NOMO-1 (cell line): ENCODE measurements at regions not wholly inside any gene's neighbourhood (a gene's known extent, or its start where the extent isn't known, plus 50 kb on each side); places are given as distances from the start of the nearest gene placed in this dataset.

Experiments
- DNase-seq, 2 experiments: peaks; one replicate each; lab custom pipeline; 2025; ENCODE audit not compliant: unreplicated experiment in 2 of 2; lab: John Stamatoyannopoulos, UW

DNA sequence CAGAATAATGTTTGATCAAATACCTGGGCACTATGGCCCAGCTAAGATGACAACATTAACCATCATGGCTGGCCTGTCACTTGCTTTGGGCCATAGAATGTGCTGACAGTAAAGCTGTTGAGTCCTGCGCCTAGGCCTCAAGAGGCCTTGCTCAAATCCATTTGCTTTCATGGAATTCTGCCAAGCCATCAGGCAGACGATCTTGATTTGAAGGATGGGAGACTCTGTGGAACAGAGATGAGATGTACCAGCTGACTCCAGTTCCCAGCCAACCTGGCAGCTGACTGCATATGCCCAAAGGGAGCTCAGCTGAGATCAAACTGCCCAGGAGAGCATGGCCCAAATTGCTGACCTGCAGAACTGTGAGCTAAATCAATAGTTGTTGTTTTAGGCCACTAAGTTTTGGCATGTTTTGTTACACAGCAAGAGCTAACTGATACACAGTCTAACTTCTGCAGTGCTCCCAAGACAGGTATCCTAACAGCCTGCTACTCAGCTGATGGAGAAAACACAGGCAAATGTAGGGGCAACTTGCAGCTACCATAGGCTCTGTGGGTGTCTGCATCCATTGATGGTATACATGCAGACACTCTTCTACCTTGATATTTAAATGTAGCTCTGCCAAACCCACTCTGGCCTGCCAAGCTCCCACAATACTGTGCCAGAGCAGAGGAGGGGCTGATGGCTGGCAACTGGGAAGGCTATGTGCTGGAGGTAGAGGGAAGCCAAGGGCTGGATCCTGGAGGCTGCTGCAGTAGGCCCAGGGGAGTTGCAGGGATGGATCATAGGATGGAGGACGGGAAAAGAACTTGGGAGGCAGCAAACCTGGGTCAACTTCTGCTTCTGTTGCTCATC is 55.2 kb upstream of the RNF24 start:
- no peak for DNase-seq

DNA sequence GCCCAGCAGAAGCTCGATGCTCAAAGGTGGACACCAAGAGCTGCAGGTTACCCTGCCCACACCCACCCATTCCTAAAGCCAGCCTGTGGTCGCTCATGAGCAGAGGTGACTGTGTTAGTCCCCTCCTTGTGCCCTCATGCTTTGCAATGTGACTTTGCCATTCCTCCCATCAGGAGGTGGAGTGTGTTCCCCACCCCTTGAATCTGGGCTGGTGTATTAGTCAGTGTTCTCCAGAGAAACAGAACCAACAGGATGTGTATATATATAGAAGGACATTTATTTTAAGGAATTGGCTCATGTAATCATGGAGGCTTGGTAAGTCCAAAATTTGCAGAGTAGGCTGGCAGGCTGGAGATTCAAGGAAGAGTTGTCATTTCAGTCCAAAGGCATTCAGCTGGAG is 54.4 kb upstream of the RNF24 start:
- DNase-seq: no peak

DNA sequence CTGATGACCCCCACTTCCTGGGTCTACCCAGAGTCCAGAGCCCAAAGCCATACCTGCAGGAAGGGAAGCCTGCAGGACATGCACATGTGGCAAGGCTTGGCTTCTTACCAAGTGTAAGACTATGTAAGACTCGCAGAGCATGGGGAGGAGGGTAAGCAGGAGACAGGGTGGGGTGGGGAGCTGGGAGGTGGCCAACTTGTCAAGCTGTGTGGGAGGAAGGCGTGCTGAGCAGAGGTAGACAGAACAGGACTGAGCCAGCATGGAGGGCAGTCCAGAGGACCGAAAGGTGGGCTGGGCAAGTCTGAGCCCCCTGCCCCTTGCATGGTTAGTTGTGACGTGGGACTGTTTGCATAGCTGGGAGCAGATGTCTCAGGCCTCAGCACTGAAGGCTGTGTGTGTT is 53.4 kb upstream of the RNF24 start:
- DNase-seq: no peak

DNA sequence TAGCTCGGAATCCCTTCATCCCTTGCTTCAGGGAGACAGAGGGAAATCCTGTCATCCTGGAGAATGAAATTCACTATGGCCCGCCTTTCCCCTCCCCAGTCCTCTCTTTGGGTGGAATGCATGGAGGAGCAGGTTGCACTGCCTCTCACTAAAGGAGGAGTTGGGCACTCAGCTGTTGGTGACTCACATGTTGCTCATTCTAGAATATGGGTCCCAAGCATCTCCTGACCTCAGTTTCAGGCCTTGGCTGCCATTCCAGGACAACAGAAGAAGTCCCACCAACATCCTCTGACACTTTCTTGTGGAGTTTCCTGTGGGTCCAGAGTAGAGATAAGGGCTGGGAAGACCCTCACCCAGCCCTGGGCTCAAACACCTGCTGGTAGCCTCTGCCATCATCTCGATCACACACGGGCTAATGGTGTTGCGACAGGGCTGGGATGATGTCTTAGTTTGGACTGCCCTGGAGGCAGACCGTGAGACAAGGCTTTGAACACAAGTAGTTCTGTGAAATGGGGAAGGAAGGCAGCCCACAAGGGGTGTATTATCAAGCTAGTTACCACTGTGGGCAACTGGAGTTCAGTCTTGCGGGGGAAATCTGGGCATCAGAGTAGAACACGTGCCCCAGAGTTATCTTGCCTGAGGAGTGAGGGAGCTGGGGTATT is 52.4 kb upstream of the RNF24 start:
- peak; percentile 42 to 70 for DNase-seq

DNA sequence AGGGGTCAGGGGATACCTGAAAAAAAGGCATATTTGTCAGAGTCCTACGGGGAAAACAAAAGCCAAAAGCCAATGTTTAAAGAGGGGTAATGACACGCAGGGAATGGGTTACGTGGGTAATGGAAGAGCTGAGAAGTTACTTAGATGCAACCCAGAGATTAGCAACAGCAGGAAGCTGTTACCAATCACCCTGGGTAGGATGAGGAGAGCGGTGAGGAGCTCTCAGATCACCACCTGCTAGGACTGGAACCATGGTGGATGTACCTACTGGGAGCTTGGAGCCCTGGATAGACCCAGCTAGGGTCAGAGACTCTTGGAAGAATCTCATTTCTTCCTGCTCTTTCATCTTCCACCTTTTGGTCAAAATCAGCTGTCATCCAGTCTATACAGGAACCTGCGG is 51.2 kb upstream of the RNF24 start:
- no peak for DNase-seq

DNA sequence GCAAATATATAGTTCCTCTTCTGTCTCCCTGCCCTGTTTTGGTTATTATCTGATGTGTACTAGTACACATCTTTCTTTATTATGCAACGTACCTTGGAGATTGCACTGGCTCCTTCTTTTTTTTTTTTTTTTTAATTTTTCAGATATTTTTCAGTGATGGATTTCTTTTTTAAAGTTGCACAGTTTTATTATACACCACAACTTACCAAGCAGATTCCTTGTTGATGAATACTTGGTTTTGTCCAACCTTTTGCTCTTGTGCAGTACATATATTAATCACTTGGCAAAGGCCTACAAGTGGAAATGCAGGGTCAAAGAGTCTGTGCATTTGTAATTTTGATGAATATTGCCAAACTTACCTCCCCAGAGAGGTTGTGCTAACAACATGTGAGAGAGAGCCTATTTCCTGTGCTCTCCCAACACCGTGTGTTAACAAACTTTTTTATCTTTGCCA is 50.1 kb upstream of the RNF24 start:
- DNase-seq: peak; percentile 35 to 50
